GM23248 (cell line): ENCODE measurements at regions not wholly inside any gene's neighbourhood (a gene's known extent, or its start where the extent isn't known, plus 50 kb on each side); places are given as distances from the start of the nearest gene placed in this dataset.
"Not testable (repeated sequence)": the region's sequence is repeated elsewhere in the genome, so short reads cannot be mapped to it uniquely, and the experiment has no call there.

Source experiments
- DNase-seq: peaks from one replicate; pipeline ENCODE4 v3.0.0-alpha.2; 2015
- H2AFZ ChIP-seq: fragments of 200-600 bp; sonication (generic); 2 replicates; pipeline ENCODE4 v1.6.1; 2016; ENCODE audit warnings: antibody characterized with exemption
- H3F3A ChIP-seq: fragments of 200-600 bp; sonication (generic); 2 replicates; pipeline ENCODE4 v1.6.1; 2016; ENCODE audit warnings: mild to moderate bottlenecking, antibody characterized with exemption, mixed run types; ENCODE audit not compliant: insufficient read depth
- H3K27ac ChIP-seq: fragments of 200-600 bp; sonication (generic); 2 replicates; pipeline ENCODE4 v1.5.1; 2016; ENCODE audit warnings: mild to moderate bottlenecking
- H3K27me3 ChIP-seq: fragments of 200-600 bp; sonication (generic); replicated peaks from 2 replicates; pipeline ENCODE4 v1.6.1; 2016; ENCODE audit warnings: mild to moderate bottlenecking; ENCODE audit not compliant: insufficient read depth
- H3K36me3 ChIP-seq: fragments of 200-600 bp; sonication (generic); 2 replicates; pipeline ENCODE4 v1.6.1; 2016; ENCODE audit warnings: low read depth, mild to moderate bottlenecking
- H3K4me1 ChIP-seq: fragments of 200-600 bp; sonication (generic); 2 replicates; pipeline ENCODE4 v1.6.1; 2016; ENCODE audit warnings: mild to moderate bottlenecking; ENCODE audit not compliant: insufficient read depth
- H3K4me2 ChIP-seq: fragments of 200-600 bp; sonication (generic); one replicate; pipeline ENCODE4 v1.6.1; 2016; ENCODE audit warnings: mild to moderate bottlenecking; ENCODE audit not compliant: unreplicated experiment
- H3K4me3 ChIP-seq: fragments of 200-600 bp; sonication (generic); 2 replicates; pipeline ENCODE4 v1.5.1; 2016; ENCODE audit warnings: mild to moderate bottlenecking
- H3K79me2 ChIP-seq: fragments of 200-600 bp; sonication (generic); 2 replicates; pipeline ENCODE4 v1.6.1; 2016; ENCODE audit warnings: mild to moderate bottlenecking; ENCODE audit not compliant: insufficient read depth
- H3K9ac ChIP-seq: fragments of 200-600 bp; sonication (generic); 2 replicates; pipeline ENCODE4 v1.6.1; 2016; ENCODE audit warnings: mild to moderate bottlenecking
- H3K9me2 ChIP-seq: fragments of 200-600 bp; sonication (generic); 2 replicates; pipeline ENCODE4 v1.6.1; 2016; ENCODE audit warnings: mixed run types, mild to moderate bottlenecking, moderate library complexity; ENCODE audit not compliant: insufficient read depth
- H3K9me3 ChIP-seq: fragments of 200-600 bp; sonication (generic); one replicate; pipeline ENCODE4 v1.6.1; 2017; ENCODE audit warnings: low read depth
- H4K20me1 ChIP-seq: fragments of 200-600 bp; sonication (generic); 2 replicates; pipeline ENCODE4 v1.6.0; 2016; ENCODE audit not compliant: insufficient read depth
- EZH2 ChIP-seq: fragments of 200-600 bp; sonication (generic); IDR thresholded peaks from 2 replicates; pipeline ENCODE4 v1.6.1; 2018; ENCODE audit warnings: antibody characterized with exemption, mild to moderate bottlenecking; ENCODE audit not compliant: insufficient read depth, poor library complexity, severe bottlenecking
- EZH2phosphoT487 ChIP-seq: fragments of 200-600 bp; sonication (generic); IDR thresholded peaks from 2 replicates; pipeline ENCODE4 v1.6.1; 2018; ENCODE audit warnings: antibody characterized with exemption, moderate library complexity, mild to moderate bottlenecking, low read depth; ENCODE audit not compliant: insufficient read depth
- WGBS, 2 experiments: methylation state at CpG; one replicate each; pipeline ENCODE4 v1.1.6; 2015 to 2017; ENCODE audit warnings: low lambda C conversion rate in 2 of 2, low coverage in 1 of 2; ENCODE audit errors: missing lambda C conversion rate in 2 of 2; 5-methylcytosine and 5-hydroxymethylcytosine counted together
- in situ Hi-C: fragments of 300-500 bp; cut with MboI; formaldehyde crosslinking; loops from 2 replicates; pipeline ENCODE4 v1.15.0; 2020

DNA sequence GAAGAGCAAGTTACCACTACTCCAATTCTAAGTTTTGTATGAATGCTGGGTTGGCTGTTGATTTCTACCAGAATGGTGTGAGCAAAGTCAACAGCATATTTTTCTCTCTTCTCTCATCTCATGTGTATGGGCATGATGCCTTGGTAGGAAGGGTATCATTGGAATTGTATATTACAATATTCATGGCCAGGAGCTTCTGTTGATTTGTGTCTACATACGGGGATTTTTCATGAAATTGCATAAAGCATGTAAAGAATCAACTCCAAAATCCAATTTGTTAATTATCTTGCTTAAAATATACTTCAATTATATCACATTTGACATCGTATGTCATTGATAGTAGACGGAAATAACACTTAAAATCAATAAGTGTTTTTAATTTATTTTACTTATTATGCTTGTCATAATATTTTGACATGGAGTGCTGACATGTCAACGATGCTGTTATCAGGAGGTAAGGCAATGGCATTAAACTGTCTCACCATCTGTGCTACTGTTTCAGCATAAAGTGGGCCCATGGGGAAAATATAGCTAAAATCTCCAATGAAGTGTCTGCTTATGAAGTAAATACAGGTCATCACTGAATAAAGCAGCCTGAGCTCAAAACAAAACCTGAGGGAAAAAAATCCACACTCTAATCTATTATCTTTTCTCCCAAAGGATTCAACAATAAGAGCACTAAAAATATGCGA lies 142.2 kb upstream of the NBPF11 start:
- in situ Hi-C loops = no loop called here
- Histone ChIP-seq H3K4me2 (no peak overlapping the region), H3K36me3 (no peaks in the 10 kb centered on the region), H4K20me1 (no peaks in the 10 kb centered on the region), H3K4me1 (no peaks in the 10 kb centered on the region), H3K79me2 (no peaks in the 10 kb centered on the region), H3K27me3 (no peaks in the 10 kb centered on the region), H3K27ac (no peak overlapping the region), H3F3A (no peaks in the 10 kb centered on the region), H3K4me3 (no peak overlapping the region), H3K9ac (no peak overlapping the region), H3K9me2 (no peaks in the 10 kb centered on the region), H2AFZ (no peak overlapping the region), H3K9me3 (no peaks in the 10 kb centered on the region)
- 37 to 39% methylated on average over 5 of the region's 5 CpGs for WGBS, 2 experiments
- TF ChIP-seq EZH2 (no peak), EZH2phosphoT487 (no peak)
- DNase-seq = no peak

DNA sequence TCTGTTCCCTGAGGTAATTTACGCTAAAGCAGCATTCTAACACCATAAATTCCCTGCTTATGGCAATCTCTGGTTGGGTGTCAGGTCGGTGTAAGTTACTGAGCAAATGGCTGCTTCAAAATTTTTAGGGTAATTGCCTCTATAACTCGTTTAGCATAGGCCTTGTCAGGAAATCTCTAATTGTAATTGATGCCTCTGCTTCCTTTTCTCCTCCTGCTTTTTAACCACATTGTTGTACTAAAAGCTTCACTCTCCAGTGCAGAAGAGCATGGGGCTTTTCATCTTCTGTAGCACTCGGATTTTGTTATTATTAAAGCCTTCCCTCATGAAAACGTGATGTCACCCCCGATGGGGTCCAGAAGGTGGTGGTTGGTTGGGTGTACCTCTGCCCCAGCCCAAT lies 141.6 kb upstream of the NBPF11 start:
- Histone ChIP-seq H2AFZ (no peak overlapping the region), H3F3A (no peaks in the 10 kb centered on the region), H3K36me3 (no peaks in the 10 kb centered on the region), H3K4me3 (no peak overlapping the region), H3K4me2 (no peak overlapping the region), H3K79me2 (no peaks in the 10 kb centered on the region), H4K20me1 (no peaks in the 10 kb centered on the region), H3K9ac (no peak overlapping the region), H3K9me2 (no peaks in the 10 kb centered on the region), H3K9me3 (no peaks in the 10 kb centered on the region), H3K27ac (no peak overlapping the region), H3K4me1 (no peaks in the 10 kb centered on the region), H3K27me3 (no peaks in the 10 kb centered on the region)
- in situ Hi-C loops = no loop called here
- WGBS, 2 experiments = 33 to 36% methylated on average over 6 of the region's 6 CpGs
- DNase-seq = no peak
- TF ChIP-seq EZH2 (no peak), EZH2phosphoT487 (no peak)

DNA sequence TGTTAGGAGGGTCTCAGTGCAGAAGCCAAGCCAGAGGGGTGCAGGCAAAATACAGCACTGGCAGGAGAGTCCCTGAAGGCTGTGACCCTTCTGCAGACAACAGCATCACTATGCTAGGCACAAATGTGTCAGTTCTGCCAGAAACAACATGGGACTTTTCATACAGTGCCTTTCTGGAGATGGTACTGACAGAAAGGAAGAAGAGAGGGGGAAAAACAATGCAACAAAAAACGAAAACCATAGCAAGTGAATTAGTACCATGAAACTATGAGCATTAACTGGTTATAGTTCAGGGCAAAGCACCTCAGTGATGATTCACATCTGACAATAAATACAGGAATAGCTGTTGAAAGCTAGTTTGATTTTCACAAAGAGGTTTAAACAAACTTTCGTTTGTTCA lies 140.8 kb upstream of the NBPF11 start:
- H3K4me1 ChIP-seq = no peaks in the 10 kb centered on the region
- TF ChIP-seq EZH2 = no peak
- H2AFZ ChIP-seq = no peak overlapping the region
- 38 to 48% methylated on average over 2 of the region's 2 CpGs for WGBS, 2 experiments
- H3K9me3 ChIP-seq = no peaks in the 10 kb centered on the region
- no peak overlapping the region for H3K4me2 ChIP-seq
- H3K79me2 ChIP-seq = no peaks in the 10 kb centered on the region
- in situ Hi-C loops = no loop called here
- no peak overlapping the region for H3K4me3 ChIP-seq
- H3K9me2 ChIP-seq = no peaks in the 10 kb centered on the region
- no peak overlapping the region for H3K27ac ChIP-seq
- H3K36me3 ChIP-seq = no peaks in the 10 kb centered on the region
- no peak overlapping the region for H3K9ac ChIP-seq
- H3K27me3 ChIP-seq = no peaks in the 10 kb centered on the region
- no peaks in the 10 kb centered on the region for H4K20me1 ChIP-seq
- H3F3A ChIP-seq = no peaks in the 10 kb centered on the region
- DNase-seq = no peak

DNA sequence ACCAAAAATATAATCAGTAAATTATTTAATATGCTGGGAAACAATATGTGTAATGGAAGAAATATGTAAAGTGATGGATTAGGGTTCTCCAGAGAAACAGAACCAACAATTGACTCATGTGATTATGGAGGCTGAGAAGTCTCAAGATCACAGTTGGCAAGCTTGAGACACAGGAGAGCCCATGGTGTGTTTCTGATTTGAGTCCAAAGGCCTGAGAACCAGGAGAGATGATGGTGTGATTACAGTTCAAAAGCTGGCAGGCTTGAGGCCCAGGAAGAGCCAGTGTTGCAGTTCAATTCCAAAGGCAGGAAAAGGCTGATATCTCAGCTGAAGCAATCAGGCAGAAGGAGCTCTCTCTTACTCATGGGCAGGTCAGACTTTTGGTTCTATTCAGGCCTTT lies 138.8 kb upstream of the NBPF11 start:
- no peaks in the 10 kb centered on the region for H3K4me1 ChIP-seq
- no peaks in the 10 kb centered on the region for H3K36me3 ChIP-seq
- TF ChIP-seq EZH2 (no peak), EZH2phosphoT487 (no peak)
- no peak overlapping the region for H2AFZ ChIP-seq
- no peaks in the 10 kb centered on the region for H3F3A ChIP-seq
- in situ Hi-C loops = no loop called here
- H3K9me2 ChIP-seq = no peaks in the 10 kb centered on the region
- H3K4me3 ChIP-seq = no peak overlapping the region
- H4K20me1 ChIP-seq = no peaks in the 10 kb centered on the region
- H3K27me3 ChIP-seq = no peaks in the 10 kb centered on the region
- no peak overlapping the region for H3K4me2 ChIP-seq
- H3K27ac ChIP-seq = no peak overlapping the region
- no peaks in the 10 kb centered on the region for H3K79me2 ChIP-seq
- no peak overlapping the region for H3K9ac ChIP-seq
- DNase-seq = peak; percentile 20
- H3K9me3 ChIP-seq = no peaks in the 10 kb centered on the region

DNA sequence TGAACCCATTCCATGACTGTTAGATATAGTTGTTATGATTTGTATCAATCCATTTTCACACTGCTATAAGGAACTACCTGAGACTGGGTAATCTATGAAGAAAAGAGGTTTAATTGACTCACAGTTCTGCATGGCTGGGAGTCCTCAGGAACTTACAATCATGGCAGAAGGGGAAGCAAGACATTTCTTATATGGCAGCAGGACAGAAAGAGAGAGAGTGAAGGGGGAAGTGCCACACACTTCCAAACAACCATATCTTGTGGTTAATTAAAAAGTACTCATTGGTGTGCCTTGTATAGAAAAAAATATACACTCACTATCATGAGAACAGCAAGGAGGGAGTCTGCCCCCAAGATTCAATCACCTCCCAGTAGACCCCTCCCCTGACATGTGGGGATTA lies 137.6 kb upstream of the NBPF11 start:
- H3K36me3 ChIP-seq = no peaks in the 10 kb centered on the region
- H3K79me2 ChIP-seq = no peaks in the 10 kb centered on the region
- TF ChIP-seq EZH2 = no peak
- TF ChIP-seq EZH2phosphoT487 = no peak
- no peaks in the 10 kb centered on the region for H4K20me1 ChIP-seq
- in situ Hi-C loops = no loop called here
- no peaks in the 10 kb centered on the region for H3K4me1 ChIP-seq
- no peak overlapping the region for H3K4me2 ChIP-seq
- H3F3A ChIP-seq = no peaks in the 10 kb centered on the region
- no peaks in the 10 kb centered on the region for H3K9me3 ChIP-seq
- H3K4me3 ChIP-seq = no peak overlapping the region
- H2AFZ ChIP-seq = no peak overlapping the region
- H3K27ac ChIP-seq = no peak overlapping the region
- no peak for DNase-seq
- H3K27me3 ChIP-seq = no peaks in the 10 kb centered on the region
- H3K9ac ChIP-seq = no peak overlapping the region
- H3K9me2 ChIP-seq = no peaks in the 10 kb centered on the region

DNA sequence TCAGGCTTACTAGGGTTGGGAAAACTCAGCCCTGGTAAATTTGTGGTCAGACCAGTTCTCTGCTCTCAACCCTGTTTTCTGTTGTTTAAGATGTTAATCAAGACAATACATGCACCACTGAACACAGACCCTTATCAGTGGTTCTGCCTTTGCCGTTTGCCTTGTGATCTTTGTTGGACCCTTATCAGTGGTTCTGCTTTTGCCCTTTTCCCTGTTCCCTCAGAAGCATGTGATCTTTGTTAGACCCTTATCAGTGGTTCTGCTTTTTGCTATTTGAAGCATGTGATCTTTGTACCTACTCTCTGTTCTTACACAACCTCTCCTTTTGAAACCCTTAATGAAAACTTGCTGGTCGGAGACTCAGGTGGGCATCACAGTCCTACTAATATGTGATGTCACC lies 133.9 kb upstream of the NBPF11 start:
- H2AFZ ChIP-seq, H3F3A ChIP-seq, H3K27ac ChIP-seq, H3K4me3 ChIP-seq, in situ Hi-C loops, H3K9me2 ChIP-seq, H4K20me1 ChIP-seq, H3K27me3 ChIP-seq, H3K4me2 ChIP-seq, H3K4me1 ChIP-seq, H3K79me2 ChIP-seq, DNase-seq, H3K9ac ChIP-seq, H3K9me3 ChIP-seq, H3K36me3 ChIP-seq: not testable (repeated sequence)
- WGBS, 2 experiments = 70 to 73% methylated on average over 2 of the region's 2 CpGs

DNA sequence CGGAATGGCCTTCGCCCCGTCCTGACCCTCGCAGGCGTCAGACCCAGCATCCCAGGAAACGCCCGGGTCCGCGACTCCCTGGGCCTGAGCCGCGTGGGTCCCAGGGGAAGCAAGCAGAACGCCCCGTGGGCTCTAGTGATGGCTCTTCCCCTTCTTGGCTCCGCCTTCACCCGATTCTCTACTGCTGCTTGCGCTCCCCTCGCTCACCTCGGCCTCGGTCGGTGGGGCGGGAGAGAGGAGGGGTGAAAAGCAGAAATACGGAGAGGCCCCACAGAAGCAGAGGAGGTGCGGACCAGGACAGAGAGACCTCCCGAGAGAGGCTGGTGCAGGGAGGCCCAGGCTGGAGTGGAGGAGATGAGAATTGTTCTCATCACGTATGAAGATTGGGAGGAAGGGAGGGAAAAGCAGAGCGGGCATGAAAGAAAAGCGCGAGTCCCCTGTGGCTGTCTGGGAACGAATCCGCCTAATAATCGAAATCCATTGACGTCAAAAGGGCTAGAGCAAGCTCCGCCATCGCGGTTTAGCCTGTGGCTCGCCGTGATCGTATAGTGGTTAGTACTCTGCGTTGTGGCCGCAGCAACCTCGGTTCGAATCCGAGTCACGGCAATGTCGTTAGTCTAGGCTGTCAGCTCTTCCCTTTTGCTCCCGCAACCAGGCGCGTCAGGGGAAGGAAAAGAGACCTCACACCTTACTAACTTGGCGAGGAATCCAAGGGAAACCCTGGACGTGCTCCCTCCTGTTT lies 128.9 kb upstream of the NBPF11 start:
- H3K9ac ChIP-seq = 0 out of 2 replicates have a peak overlapping the region, but pooled peaks have one; percentile 65
- H3K9me3 ChIP-seq, H3K27ac ChIP-seq, H3K27me3 ChIP-seq, H2AFZ ChIP-seq, H4K20me1 ChIP-seq, DNase-seq, H3K36me3 ChIP-seq, H3F3A ChIP-seq, H3K4me2 ChIP-seq, in situ Hi-C loops, H3K79me2 ChIP-seq, H3K9me2 ChIP-seq: not testable (repeated sequence)
- peak overlapping the region; percentile 69 for H3K4me3 ChIP-seq
- H3K4me1 ChIP-seq = peaks cover 28% of the 10 kb centered on the region
- whole genome bisulfite sequencing, 2 experiments = 0% methylated on average over 1 of the region's 50 CpGs; no CpG with 5 or more reads in 1 of the 2 experiments
